GM23248 (cell line): ENCODE measurements at regions not wholly inside any gene's neighbourhood (a gene's known extent, or its start where the extent isn't known, plus 50 kb on each side); places are given as distances from the start of the nearest gene placed in this dataset.

Source experiments
- EZH2 ChIP-seq: fragments of 200-600 bp; sonication (generic); IDR thresholded peaks from 2 replicates; pipeline ENCODE4 v1.6.1; 2018; ENCODE audit warnings: antibody characterized with exemption, mild to moderate bottlenecking; ENCODE audit not compliant: insufficient read depth, poor library complexity, severe bottlenecking
- EZH2phosphoT487 ChIP-seq: fragments of 200-600 bp; sonication (generic); IDR thresholded peaks from 2 replicates; pipeline ENCODE4 v1.6.1; 2018; ENCODE audit warnings: antibody characterized with exemption, moderate library complexity, mild to moderate bottlenecking, low read depth; ENCODE audit not compliant: insufficient read depth

- TF ChIP-seq EZH2 (no peak), EZH2phosphoT487 (no peak)
These were observed 1575.8 kb upstream of the PABPC4L start for GRCh38 chr4:135777361-135777760.
